ENCODE measurements at regions not wholly inside any gene's neighbourhood (a gene's known extent, or its start where the extent isn't known, plus 50 kb on each side); places are given as distances from the start of the nearest gene placed in this dataset.

DNA sequence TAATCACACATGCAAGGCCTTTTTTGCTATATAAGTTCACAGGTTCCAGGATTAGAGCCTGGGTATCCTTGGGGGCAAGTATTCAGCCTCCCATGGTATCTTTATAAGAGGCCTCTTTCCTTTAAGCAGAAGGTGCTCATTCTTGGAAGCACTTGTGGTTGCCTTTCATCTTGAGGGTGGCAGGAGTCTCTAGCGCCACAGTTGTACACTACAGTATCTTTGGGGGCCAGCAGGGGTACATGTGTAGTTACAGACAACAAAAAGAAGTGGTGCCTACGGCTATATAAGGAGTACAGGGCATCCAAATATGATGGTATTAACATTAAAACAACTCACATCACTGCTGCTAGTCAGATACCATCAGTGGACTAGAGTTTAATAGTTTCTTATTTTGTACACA lies 62.1 kb downstream of the CCR1 start:
- Mint-ChIP-seq H3K27me3 (ENCODE audit: low read depth) (peaks cover 3% of the 10 kb centered on the region; the same call in 1 of the 2 replicates), H3K4me1 (no peaks in the 10 kb centered on the region), H3K36me3 (ENCODE audit: insufficient read depth in 1 of 3, low read depth in 3 of 3) (peaks cover 0 to under 1% (median 0%) of the 10 kb centered on the region in 3 experiments; a peak in 1 of 7 replicates), H3K9me3 (no peaks in the 10 kb centered on the region; a peak in 1 of 5 replicates), H3K4me3 (no peak overlapping the region), H3K27ac (no peak overlapping the region)
- Histone ChIP-seq H4K91ac (ENCODE audit: insufficient read length, low read depth, low read length) (no peak overlapping the region), H3T11ph (ENCODE audit: low read length) (no peak overlapping the region), H4K8ac (replicated peaks; ENCODE audit: insufficient read length, low read depth, low read length) (no peak overlapping the region), H3K23ac (ENCODE audit: insufficient read length, low read depth, low read length) (no peak overlapping the region), H3K4me2 (ENCODE audit: insufficient read depth, insufficient read length, low read length) (no peak overlapping the region), H3K18ac (ENCODE audit: insufficient read length, low read depth, low read length) (no peak overlapping the region), H3K27ac (ENCODE audit: insufficient read length, low read depth, low read length) (no peak overlapping the region), H3K79me1 (ENCODE audit: insufficient read depth, low read depth, low read length, poor library complexity, severe bottlenecking) (no peaks in the 10 kb centered on the region), H2BK5ac (ENCODE audit: insufficient read length, low read length) (no peak overlapping the region), H3K4ac (ENCODE audit: low read depth, low read length) (no peak overlapping the region), H3K14ac (ENCODE audit: insufficient read depth, low read length) (no peak overlapping the region), H3K27me3 (ENCODE audit: insufficient read depth, low read length) (no peaks in the 10 kb centered on the region), H4K20me1 (ENCODE audit: control insufficient read depth, insufficient read depth, insufficient read length) (no peaks in the 10 kb centered on the region), H2BK120ac (ENCODE audit: low read depth, low read length, poor library complexity, severe bottlenecking) (no peak overlapping the region), H2AFZ (ENCODE audit: low read length) (no peak overlapping the region), H3K4me1 (ENCODE audit: insufficient read depth, low read length) (no peaks in the 10 kb centered on the region), H3K9me3 (ENCODE audit: control insufficient read depth, low read depth, low read length) (no peaks in the 10 kb centered on the region), H3K23me2 (ENCODE audit: insufficient read length, low read depth, low read length, poor library complexity, severe bottlenecking) (no peaks in the 10 kb centered on the region), H2BK20ac (ENCODE audit: low read depth, low read length, poor library complexity, severe bottlenecking) (no peak overlapping the region), H4K5ac (ENCODE audit: insufficient read length, low read depth, low read length) (no peak overlapping the region), H2BK15ac (ENCODE audit: low read depth, low read length) (no peak overlapping the region), H2AK5ac (ENCODE audit: insufficient read length, low read length) (no peak overlapping the region), H3K9ac (ENCODE audit: extremely low read depth, insufficient read length, low read length) (no peak overlapping the region), H2BK12ac (ENCODE audit: insufficient read length, low read depth, low read length) (no peak overlapping the region), H3K56ac (ENCODE audit: insufficient read length, low read depth, low read length) (no peak overlapping the region), H3K79me2 (ENCODE audit: insufficient read depth, low read length) (no peaks in the 10 kb centered on the region)
- WGBS (ENCODE audit: extremely low coverage, insufficient read length, low lambda C conversion rate): no CpG with 5 or more reads among the region's 2 CpGs
- TF ChIP-seq CTCF (conservative IDR thresholded peaks at IDR 0.05): no peak
- no peak for DNase-seq

All from H9 (cell line).